HEK293 (cell line): ENCODE measurements at regions not wholly inside any gene's neighbourhood (a gene's known extent, or its start where the extent isn't known, plus 50 kb on each side); places are given as distances from the start of the nearest gene placed in this dataset.

Source experiments
- CTCF ChIP-seq: fragments of 450-650 bp; formaldehyde crosslinking; IDR thresholded peaks from 2 replicates; pipeline ENCODE4 v1.5.1; 2016; ENCODE audit warnings: missing biosample characterization, missing genetic modification characterization
- PATZ1 ChIP-seq: fragments of 450-650 bp; formaldehyde crosslinking; IDR thresholded peaks from 2 replicates; pipeline ENCODE4 v1.5.1; 2016; ENCODE audit warnings: missing biosample characterization, missing genetic modification characterization
- ZBTB17 ChIP-seq: fragments of 450-650 bp; formaldehyde crosslinking; IDR thresholded peaks from 2 replicates; pipeline ENCODE4 v1.5.1; 2016; ENCODE audit warnings: missing biosample characterization, missing genetic modification characterization
- ZBTB49 ChIP-seq: fragments of 450-650 bp; formaldehyde crosslinking; IDR thresholded peaks from 2 replicates; pipeline ENCODE4 v1.5.1; 2016; ENCODE audit warnings: missing biosample characterization, missing genetic modification characterization, low read depth
- ZBTB8A ChIP-seq: fragments of 450-650 bp; formaldehyde crosslinking; IDR thresholded peaks from 2 replicates; pipeline ENCODE4 v1.5.1; 2016; ENCODE audit warnings: missing biosample characterization, missing genetic modification characterization
- ZNF132 ChIP-seq: fragments of 450-650 bp; formaldehyde crosslinking; IDR thresholded peaks from 2 replicates; pipeline ENCODE4 v1.5.1; 2017; ENCODE audit warnings: missing biosample characterization, missing genetic modification characterization, borderline replicate concordance
- ZNF404 ChIP-seq: fragments of 450-650 bp; formaldehyde crosslinking; IDR thresholded peaks from 2 replicates; pipeline ENCODE4 v1.5.1; 2017; ENCODE audit warnings: missing biosample characterization, missing genetic modification characterization
- ZNF830 ChIP-seq: fragments of 450-650 bp; IDR thresholded peaks from 2 replicates; pipeline ENCODE4 v1.5.0; 2018; ENCODE audit warnings: missing biosample characterization, missing genetic modification characterization, low read depth, mild to moderate bottlenecking, moderate library complexity
- TF ChIP-seq, protein P1 (sequence below): fragments of 450-650 bp; formaldehyde crosslinking; conservative IDR thresholded peaks from 2 replicates; pipeline ENCODE4 v1.5.1; 2016; ENCODE audit warnings: low read depth, missing biosample characterization, missing genetic modification characterization

- TF ChIP-seq CTCF (tag by site-specific recombination) (no peak), ZBTB17 (no peak), ZBTB49 (tag by site-specific recombination) (no peak), ZBTB8A (tag by site-specific recombination) (no peak), PATZ1 (tag by site-specific recombination) (no peak), ZNF132 (tag by site-specific recombination) (no peak), ZNF830 (tag by site-specific recombination) (no peak), ZNF404 (tag by site-specific recombination) (no peak)
- TF ChIP-seq, protein P1, sequence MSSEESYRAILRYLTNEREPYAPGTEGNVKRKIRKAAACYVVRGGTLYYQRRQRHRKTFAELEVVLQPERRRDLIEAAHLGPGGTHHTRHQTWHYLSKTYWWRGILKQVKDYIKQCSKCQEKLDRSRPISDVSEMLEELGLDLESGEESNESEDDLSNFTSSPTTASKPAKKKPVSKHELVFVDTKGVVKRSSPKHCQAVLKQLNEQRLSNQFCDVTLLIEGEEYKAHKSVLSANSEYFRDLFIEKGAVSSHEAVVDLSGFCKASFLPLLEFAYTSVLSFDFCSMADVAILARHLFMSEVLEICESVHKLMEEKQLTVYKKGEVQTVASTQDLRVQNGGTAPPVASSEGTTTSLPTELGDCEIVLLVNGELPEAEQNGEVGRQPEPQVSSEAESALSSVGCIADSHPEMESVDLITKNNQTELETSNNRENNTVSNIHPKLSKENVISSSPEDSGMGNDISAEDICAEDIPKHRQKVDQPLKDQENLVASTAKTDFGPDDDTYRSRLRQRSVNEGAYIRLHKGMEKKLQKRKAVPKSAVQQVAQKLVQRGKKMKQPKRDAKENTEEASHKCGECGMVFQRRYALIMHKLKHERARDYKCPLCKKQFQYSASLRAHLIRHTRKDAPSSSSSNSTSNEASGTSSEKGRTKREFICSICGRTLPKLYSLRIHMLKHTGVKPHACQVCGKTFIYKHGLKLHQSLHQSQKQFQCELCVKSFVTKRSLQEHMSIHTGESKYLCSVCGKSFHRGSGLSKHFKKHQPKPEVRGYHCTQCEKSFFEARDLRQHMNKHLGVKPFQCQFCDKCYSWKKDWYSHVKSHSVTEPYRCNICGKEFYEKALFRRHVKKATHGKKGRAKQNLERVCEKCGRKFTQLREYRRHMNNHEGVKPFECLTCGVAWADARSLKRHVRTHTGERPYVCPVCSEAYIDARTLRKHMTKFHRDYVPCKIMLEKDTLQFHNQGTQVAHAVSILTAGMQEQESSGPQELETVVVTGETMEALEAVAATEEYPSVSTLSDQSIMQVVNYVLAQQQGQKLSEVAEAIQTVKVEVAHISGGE (tag by site-specific recombination), result no peak
These were observed 313.4 kb upstream of the RASGRP1 start for GRCh38 chr15:38878026-38878425.
